GM18907 (cell line): ENCODE measurements at regions not wholly inside any gene's neighbourhood (a gene's known extent, or its start where the extent isn't known, plus 50 kb on each side); places are given as distances from the start of the nearest gene placed in this dataset.

ENCODE experiments used
- ATAC-seq: cut with Tn5 transposase; IDR thresholded peaks from one replicate; pipeline ENCODE4 v1.9.1; 2021; ENCODE audit warnings: mild to moderate bottlenecking, moderate library complexity; ENCODE audit not compliant: unreplicated experiment

- ATAC-seq = no peak
Measured at GRCh38 chr9:18368206-18368605, 105.7 kb upstream of the ADAMTSL1 start.

GRCh38 chr9:18371141-18371540 lies 102.8 kb upstream of the ADAMTSL1 start:
- no peak for ATAC-seq

GRCh38 chr9:18371621-18372020 lies 102.3 kb upstream of the ADAMTSL1 start:
- ATAC-seq = no peak

GRCh38 chr9:18379073-18379811 lies 94.7 kb upstream of the ADAMTSL1 start:
- no peak for ATAC-seq

GRCh38 chr9:18382243-18382642 lies 91.7 kb upstream of the ADAMTSL1 start:
- ATAC-seq = no peak

- no peak for ATAC-seq
Measured at GRCh38 chr9:18384066-18384465, 89.9 kb upstream of the ADAMTSL1 start.

GRCh38 chr9:18385696-18386490 lies 88.1 kb upstream of the ADAMTSL1 start:
- no peak for ATAC-seq

GRCh38 chr9:18390393-18390792 lies 83.6 kb upstream of the ADAMTSL1 start:
- no peak for ATAC-seq

- ATAC-seq = no peak
Measured at GRCh38 chr9:18393340-18394130, 80.4 kb upstream of the ADAMTSL1 start.

GRCh38 chr9:18394847-18395351 lies 79.1 kb upstream of the ADAMTSL1 start:
- ATAC-seq = no peak

GRCh38 chr9:18396102-18396728 lies 77.7 kb upstream of the ADAMTSL1 start:
- no peak for ATAC-seq

GRCh38 chr9:18397076-18397475 lies 76.9 kb upstream of the ADAMTSL1 start:
- no peak for ATAC-seq

GRCh38 chr9:18398038-18398437 lies 75.9 kb upstream of the ADAMTSL1 start:
- ATAC-seq = no peak

- ATAC-seq = no peak
Measured at GRCh38 chr9:18404434-18405029, 69.4 kb upstream of the ADAMTSL1 start.

- no peak for ATAC-seq
Measured at GRCh38 chr9:18405240-18405639, 68.7 kb upstream of the ADAMTSL1 start.

- no peak for ATAC-seq
Measured at GRCh38 chr9:18410983-18411382, 63.0 kb upstream of the ADAMTSL1 start.

- ATAC-seq = no peak
Measured at GRCh38 chr9:18421391-18421790, 52.6 kb upstream of the ADAMTSL1 start.

GRCh38 chr9:18422296-18423036 lies 51.5 kb upstream of the ADAMTSL1 start:
- ATAC-seq = no peak

GRCh38 chr9:18423791-18424531 lies 50.0 kb upstream of the ADAMTSL1 start:
- no peak for ATAC-seq
